Stimulated activated CD4-positive, alpha-beta T cell treated with anti-CD3 and anti-CD28 coated beads, Interleukin-15, amount 100 ng/mL, for 48 hours (primary cell): ENCODE measurements at regions not wholly inside any gene's neighbourhood (a gene's known extent, or its start where the extent isn't known, plus 50 kb on each side); places are given as distances from the start of the nearest gene placed in this dataset.
"Not testable (repeated sequence)": the region's sequence is repeated elsewhere in the genome, so short reads cannot be mapped to it uniquely, and the experiment has no call there.

Experiments
- DNase-seq, 2 donors: peaks; one replicate each; pipeline ENCODE4 v3.0.0-alpha.2; 2020; ENCODE audit warnings: low read depth in 2 of 2

DNA sequence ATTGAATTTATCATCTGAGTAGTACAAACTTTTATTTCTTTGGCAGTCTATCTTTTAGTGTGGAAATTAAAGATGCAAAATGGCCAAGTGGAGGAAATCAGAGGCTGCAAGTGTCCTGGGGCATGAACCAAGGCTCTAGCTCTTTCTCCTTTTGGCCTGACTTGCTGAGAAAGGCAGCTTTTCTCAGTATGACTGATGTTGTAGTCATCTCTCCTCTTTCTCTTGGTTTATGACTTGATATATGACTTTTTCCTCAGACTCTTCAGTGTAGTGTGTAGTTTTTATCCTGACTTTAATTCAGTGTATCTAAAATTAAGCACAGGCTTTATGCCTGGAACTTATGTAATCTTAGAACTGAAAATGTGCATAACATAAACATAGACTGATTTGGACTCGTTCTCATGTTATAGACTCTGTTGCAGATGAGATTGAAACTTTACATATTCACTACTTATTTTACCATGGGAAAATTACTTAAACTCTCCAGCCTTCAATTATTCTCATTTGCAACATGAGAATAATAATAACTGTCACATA is 65.7 kb downstream of the SLITRK5 start:
- no peak for DNase-seq

DNA sequence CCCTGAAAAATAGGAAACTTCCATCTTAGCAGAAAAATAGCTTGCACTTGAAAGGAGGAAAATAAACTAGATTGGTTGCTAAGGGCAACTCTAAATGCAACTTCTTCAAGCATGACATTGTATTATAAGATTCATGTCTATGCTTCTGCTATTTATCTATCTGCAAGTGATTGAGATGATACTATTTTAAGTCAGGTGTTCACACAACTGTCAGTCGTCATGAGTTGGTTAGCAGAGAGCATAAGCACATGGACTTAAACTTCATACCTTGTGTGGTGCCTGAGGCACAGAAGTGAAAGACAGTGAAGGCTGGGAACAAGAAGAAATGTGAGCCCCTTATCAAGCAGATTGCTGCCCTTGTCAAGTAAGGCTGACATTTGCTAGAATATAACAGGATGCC is 82.9 kb downstream of the SLITRK5 start:
- DNase-seq: no peak

DNA sequence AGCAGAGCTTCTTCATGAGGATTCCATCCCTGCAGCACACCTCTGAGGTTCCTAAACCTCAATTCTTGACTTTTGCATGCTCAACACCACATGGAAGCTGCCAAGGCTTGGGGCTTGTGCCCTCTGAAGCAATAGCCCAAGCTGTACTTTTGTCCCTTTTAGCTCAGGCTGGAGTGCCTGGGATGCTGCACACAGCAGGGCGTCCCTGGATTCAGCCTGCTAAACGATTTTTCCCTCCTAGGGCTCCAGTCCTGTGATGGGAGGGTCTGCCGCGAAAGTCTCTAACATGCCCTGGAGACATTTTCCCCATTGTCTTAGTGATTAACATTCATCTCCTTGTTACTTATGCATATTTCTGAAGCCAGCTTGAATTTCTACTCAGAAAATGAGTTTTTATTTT is 98.3 kb downstream of the SLITRK5 start:
- no peak for DNase-seq

DNA sequence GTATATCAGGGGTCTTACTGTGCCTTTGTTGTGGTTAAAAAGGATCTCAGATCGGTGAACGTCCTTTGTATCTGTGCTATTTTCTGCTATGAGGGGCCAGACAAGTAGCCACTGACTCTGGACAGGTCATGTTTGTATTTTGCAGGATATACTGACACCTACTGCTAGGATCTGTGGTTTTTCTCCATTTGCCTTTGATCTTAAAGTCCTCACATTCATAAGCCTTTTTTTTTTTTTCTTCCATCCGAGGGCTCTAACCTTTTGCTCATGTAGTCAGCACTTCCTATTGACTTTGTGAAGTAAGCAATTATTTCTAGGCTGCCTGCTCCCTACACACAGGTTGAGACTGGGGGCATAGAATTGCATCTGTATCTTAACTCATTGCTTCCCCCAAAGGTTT is 106.2 kb downstream of the SLITRK5 start:
- no peak for DNase-seq

DNA sequence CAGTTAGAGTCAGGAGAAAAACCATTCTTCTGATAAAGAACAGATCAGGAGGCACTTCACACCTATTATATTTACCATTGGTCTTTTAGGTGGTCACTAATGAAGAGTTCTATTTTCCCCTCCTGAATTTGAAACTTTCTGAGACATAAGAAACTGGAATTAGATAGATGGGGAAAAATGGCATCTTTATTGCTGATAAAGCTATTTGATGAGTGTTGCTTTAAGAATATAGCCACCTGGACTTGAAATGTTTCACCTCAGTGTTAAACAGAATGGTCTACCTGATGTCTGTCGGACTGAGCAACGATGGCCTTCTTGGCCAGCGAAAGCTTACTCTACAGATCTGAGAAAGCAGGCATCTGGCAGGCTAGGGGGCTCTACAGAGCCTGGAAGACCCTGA is 107.0 kb downstream of the SLITRK5 start:
- no peak for DNase-seq

DNA sequence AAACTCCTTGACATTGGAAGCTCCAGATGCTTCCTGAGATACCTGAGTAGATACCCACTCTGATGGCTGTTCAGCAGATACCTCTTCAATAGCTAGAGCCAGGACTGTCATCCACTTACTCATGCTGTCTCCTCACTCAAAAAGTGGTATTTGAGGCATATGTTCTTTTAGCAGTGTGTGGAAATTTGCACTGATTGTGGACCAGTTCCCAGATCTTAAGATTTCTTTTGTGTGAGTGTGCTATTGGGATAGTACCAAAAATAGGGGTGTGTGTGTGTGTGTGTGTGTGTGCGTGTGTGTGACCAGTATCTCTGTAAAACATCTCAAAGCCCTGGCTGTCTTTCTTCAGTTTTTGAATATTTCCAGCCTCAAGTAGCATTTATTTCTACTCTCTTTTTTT is 108.3 kb downstream of the SLITRK5 start:
- DNase-seq: no peak

DNA sequence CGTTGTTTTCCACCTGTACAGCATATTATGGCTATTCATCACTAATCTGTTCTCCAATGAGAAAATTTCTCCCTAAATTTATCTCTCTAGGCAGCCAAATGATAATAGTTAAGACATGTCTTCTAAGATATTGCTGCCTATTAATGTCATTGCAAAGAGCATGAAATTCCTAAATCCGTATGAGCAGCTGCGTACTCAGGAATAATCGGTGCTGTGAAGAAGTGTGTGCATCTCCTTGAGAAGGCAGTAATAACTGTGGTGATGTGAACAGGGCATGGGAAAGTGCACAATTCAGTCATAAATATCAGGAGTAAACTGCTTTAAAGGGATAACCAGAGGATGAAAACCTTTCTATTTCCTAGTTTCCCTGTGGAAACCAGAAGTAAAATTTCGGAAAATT is 112.2 kb downstream of the SLITRK5 start:
- no peak for DNase-seq

DNA sequence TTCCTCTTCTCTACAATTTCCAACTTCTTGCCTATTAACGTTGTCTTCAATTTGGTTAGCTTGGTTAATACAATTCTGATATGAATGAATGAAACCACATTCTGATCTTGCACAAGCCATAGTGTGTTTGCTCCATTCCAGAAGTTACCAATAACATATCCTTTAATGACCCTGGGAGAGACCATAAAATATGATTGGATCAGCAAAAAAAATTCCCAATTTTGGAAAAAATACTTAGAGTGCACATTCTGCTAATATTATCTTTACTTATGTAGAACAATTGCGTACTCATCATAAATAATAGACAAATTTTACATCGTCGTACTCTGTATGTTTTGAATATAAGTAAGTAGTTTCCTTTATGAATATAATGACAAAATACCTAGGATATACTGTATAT is 117.2 kb downstream of the SLITRK5 start:
- no peak for DNase-seq

DNA sequence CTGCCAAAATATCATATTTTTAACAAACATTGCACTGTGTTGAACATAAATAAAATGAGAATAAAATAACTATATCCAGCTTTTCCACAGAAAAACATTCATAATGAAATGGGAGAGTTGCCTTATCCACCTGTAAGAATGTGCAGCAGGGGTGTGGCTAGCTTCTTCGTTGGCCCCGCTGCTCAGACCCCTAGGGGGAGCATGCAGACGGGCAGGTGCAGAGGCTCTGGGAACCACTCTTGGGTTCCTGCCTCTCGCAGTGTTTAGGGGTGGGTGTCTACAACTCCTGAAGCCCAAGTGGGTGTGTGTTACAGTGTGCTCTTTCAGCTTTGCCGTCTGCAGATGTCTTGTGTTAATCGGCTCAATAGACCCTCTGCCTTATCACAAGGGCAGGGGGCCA is 121.7 kb downstream of the SLITRK5 start:
- no peak for DNase-seq

DNA sequence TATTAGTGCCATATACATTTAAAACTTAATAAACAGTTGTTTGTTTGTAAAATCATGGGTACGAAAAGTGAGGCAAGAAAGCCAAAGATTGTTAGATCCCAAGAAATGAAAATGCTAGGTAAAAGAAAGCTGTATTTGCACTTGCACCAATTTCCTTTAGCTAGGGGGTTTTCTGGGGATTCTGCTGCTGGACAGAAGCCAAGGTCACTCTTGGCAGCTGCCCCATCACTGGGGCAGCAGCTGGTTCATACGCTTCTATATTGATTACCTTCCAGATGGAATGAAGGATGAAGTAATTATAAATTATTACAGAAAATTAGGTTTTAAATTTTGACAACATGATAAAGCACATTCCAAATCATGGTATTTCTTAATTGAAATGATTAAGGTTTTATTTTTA is 127.4 kb downstream of the SLITRK5 start:
- DNase-seq: no peak

DNA sequence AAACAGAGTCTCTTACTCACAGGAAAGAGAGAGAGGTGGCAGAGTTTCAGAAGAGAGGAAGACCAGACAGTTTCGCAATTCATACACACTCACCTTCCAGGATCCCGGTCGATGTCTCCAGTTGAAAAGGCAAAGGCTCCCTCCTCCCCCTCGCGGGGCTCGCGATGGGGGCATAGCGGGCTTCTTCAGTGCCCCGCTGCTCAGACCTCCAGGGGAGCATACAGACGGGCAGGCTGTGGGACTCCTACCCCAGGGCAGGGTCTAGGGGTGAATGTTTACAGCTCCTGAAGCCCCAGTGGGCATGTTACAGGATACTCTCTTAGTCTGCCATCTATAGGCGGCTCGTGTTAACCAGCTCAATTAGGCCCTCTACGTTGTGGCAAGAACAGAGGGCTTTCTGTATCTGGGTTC is 139.2 kb downstream of the SLITRK5 start:
- no peak for DNase-seq

DNA sequence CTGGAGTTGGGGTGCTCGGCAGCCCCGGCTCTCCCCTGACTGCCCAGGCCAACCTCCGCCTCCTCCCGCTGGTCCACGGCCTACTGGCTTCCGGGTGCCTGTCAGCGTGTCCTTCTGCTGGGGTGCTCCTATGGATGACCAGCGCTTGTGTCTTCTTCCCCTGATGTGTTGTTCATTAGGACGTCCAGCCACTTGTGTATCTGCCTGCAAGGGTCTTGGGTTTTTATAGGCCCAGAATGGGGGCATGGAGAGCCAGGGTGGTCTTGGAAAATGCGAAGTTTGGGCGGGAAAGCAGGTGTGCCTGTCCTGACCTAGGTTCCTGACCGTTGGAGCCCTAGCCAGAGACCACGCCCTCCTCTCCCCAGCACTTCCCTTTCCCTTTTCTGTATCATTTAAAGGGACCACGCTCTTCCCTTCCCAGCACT is 139.8 kb downstream of the SLITRK5 start:
- no peak for DNase-seq

DNA sequence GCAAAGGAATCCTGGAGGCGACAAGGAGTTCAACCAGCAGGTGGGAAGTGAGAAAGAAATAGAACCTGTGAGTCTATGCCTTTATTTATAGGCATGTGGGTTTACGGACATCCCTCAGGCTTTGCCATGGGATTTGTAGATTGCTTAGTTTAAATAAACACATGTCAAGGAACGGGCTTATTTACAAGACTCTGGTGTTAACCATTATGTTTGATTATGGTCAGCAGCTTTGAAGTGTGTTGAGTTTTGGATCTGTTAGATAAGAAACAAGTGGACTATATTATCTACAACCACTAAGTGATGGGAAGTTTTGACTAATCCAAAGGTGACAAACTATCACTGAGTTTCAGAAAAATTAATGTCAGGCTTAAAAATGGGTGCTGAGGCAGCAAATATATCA is 143.2 kb downstream of the SLITRK5 start:
- no peak for DNase-seq

DNA sequence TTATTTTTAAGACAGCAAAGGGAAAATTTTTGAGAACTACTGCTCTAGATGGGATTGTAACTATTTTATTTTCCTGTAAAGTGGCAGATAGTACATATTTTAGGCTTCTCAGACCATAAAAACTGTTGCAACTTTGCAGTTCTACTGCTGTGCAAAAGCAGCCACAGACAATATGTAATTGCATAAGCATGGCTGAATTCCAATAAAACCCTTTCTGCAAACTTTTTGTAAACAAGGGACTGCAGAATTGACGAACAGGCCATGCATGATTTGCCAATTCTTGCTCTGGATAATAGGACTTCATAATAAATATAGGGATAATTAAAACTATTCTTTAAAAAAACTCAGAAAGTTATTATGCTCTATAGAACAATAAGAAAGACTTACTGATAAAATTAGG is 149.1 kb downstream of the SLITRK5 start:
- no peak for DNase-seq

DNA sequence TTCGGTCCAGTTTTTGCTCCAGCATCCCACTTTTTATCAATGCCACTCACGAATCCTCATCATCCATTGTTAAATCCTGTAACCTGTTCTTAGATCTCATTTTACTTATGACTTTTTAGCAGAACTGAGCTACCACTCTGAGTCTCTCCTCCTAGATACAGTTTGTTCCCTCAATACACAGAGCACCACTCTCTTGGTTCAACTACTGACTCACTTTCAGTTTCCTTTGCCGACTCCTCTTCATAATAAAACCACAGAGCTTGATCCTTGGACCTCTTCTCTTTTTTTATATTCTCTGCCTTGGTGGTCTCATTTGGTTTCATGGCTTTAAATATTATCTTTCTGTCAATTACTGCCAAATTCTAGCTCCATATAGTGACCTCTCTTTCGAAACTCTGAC is 150.3 kb downstream of the SLITRK5 start:
- DNase-seq: no peak

DNA sequence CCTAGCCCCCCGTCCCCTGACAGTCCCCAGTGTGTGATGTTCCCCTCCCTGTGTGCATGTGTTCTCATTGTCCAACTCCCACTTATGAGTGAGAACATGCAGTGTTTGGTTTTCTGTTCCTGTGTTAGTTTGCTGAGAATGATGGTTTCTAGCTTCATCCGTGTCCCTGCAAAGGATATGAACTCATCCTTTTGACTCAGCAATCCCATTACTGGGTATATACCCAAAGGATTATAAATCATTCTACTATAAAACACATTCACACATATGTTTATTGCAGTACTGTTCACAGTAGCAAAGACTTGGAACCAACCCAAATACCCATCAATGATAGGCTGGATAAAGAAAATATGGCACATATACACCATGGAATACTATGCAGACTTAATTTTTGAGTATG is 155.1 kb downstream of the SLITRK5 start:
- DNase-seq: not testable (repeated sequence)

DNA sequence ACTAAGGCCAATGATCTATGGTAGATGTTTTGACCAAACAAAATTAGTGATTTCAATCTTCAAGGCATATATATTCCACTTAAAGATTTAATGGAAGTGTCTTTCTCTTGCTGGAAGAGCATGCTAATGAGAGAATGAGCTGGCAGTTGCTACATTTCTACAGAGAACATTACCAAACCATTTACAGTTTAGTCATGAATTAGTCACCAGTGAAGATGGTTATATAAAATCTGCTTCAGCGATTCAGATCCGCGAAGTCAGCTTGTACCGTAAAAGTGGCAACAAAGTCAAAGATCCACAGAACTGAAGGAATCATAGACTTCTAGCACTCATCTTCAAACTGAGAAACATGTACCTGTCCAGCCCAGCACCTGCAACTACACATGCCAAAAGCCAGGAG is 156.3 kb downstream of the SLITRK5 start:
- no peak for DNase-seq

DNA sequence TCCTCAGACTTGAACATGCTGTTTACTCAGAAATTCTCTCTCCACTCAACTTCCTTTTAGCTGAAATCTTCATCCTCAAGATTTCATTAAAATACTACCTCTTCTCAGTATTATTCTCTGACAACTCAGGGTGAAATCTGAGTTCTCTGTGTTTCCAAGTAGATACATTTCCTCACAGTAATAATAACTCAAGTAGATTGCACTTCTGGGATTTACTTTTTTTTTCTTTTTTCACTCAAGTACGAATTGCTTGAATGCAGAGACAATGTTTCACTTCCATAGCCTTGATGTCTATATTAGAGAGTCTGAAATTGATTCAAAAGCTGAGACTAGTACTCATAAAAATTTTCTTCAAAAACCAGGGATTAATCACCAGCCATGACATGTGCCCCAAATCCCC is 166.4 kb downstream of the SLITRK5 start:
- no peak for DNase-seq

DNA sequence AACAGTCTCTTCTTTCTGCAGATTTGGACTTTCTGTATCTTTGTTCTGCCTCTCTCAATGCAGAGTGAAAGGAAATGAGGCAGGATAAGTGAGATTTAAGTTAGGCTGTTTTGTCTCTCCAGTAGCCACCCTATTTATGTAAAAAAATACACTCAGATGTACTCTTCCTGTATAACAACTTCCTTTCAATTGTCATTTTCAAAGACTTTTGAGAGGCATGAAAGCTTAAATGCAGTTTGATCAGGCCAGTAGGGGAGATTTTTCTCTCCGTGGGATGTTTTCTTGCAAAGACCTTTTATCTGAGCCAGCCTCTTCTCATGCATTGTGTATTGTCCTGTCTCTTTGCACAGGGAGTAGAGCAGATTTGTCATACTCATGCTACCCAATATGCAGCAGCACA is 166.8 kb downstream of the SLITRK5 start:
- no peak for DNase-seq

DNA sequence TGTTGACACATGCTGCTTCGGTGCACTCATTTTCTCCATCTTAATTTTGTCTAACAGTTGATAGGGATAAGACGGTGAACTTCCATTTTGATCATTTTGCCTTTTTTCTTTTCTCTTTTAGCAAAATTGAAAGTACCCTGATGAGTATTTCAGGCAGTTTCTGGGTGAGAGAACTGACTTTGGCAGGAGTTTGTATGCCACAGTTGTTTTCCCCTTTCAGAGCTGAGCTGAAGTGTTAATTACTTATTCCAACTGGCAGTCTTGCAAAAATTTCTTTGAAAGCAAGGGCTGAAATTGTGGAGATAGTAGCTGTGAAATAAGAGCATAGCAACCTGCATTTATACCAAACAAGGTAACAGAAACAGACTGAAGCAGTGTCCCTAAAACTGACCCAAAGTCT is 180.2 kb downstream of the SLITRK5 start:
- DNase-seq: no peak

DNA sequence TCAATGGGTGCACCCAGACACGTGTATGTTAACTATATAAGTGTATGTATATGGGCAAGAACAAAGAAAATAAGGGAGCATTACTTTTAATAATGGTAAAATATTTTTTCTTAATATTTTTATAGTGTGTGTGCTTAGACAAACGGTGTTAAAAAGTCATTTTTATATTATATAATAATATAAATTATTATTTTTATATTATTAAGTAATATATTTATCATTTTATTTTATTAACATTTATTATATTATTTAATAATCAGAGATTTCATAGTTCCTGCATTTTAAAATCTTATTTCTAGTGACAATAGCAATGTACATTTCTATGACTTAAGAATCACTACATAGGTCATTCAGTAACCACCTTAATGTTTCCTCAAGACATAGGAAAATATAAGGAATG is 184.4 kb downstream of the SLITRK5 start:
- DNase-seq: no peak

DNA sequence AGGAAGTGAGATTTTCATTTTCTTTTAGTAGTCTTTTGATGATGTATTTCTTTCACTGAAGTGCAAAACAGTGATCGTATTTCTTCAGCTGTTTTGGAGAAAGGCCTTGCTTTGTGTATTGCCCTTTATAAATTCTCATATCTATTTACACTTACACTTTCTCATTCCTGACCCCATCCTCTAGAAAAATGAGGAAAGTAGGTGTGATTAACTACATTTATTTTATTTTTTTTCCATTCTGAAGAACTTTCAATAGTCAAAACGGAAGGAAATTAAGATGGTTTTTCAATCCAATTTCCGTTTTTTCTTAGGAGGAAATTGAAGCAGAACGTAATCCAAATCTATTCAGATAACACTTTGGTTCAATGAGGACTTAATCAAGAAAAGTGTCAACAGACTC is 188.1 kb downstream of the SLITRK5 start:
- DNase-seq: no peak

DNA sequence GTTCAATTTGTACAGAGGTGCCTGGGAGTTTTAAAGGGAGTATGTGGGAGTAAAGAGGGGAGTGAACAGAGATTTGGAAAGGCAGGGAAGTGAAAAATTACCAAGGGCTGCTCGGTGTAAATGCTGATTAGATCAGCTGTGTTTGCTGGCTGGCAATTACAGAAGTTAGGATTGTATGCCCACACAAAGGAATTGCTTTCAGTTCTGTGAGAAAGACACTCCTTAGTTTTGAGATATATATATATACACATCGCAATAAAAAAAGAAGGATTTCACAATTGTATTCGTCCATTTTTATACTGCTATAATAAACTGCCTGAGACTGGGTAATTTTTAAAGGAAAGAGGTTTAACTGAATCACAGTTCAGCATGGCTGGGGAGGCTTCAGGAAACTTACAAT is 196.3 kb downstream of the SLITRK5 start:
- DNase-seq: no peak

DNA sequence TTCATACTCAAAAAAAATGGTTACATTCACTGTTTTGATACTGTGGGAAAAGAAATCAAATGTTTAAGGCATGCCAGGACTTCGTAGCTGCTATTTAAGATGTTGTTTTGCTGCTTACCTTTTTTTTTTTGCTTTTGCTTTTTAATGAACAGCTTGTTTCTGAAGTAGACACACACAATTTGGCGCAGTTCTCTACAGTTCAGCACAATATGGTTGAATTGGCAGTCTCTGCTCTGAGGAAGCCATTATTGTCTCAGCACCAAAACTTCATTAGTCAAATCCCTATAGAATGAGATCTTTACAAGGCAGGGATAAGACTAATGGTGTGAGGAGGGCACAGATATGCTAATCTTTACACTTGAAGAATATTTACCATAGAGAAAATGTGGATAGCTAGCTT is 197.6 kb downstream of the SLITRK5 start:
- DNase-seq: no peak

DNA sequence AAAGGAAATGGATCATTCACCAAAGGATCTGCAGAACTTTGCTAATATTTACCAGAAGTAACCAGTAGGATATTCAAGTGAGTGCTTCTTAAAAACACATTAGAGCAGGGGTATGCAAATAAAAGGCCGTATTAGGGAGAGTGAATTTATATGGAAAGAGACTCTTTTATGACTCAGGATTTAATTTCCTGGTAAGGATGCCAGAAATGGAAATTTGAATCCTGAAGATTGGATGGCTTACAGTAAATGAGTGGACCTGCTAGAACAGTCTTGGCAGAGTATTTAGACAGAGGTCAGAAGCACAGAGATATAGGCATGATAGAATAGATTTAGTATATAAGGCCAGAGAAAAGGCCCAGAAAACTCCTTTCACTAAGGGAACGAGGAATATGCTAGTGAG is 201.6 kb downstream of the SLITRK5 start:
- no peak for DNase-seq
